Stomach (tissue), 4 donors: ENCODE measurements at regions not wholly inside any gene's neighbourhood (a gene's known extent, or its start where the extent isn't known, plus 50 kb on each side); places are given as distances from the start of the nearest gene placed in this dataset.

Experiments used
- CTCF ChIP-seq, 7 experiments: fragments of 450-650 bp in 4 of 7; fragments of 200-600 bp in 3 of 7; sonication (generic) in 3 of 7; IDR thresholded peaks; one replicate each; pipeline ENCODE4 v1.5.1; 2016 to 2019; ENCODE audit warnings: antibody characterized with exemption in 7 of 7, control low read depth in 2 of 7, mild to moderate bottlenecking in 1 of 7
- POLR2A ChIP-seq, 4 donors: fragments of 450-650 bp; IDR thresholded peaks; one replicate each; pipeline ENCODE4 v1.6.1; 2016; ENCODE audit warnings: antibody characterized with exemption in 4 of 4, control low read depth in 2 of 4, mild to moderate bottlenecking in 1 of 4, moderate library complexity in 1 of 4

GRCh38 chrX:45505214-45505613 lies 304.5 kb upstream of the DIPK2B start:
- no peak for TF ChIP-seq CTCF (IDR thresholded peaks at IDR 0.05)
- no peak for TF ChIP-seq POLR2A (IDR thresholded peaks at IDR 0.05)
